Tibial nerve (tissue), 4 donors: ENCODE measurements at regions not wholly inside any gene's neighbourhood (a gene's known extent, or its start where the extent isn't known, plus 50 kb on each side); places are given as distances from the start of the nearest gene placed in this dataset.
"Not testable (repeated sequence)": the region's sequence is repeated elsewhere in the genome, so short reads cannot be mapped to it uniquely, and the experiment has no call there.

Source experiments
- DNase-seq, 2 donors: peaks; one replicate each; pipeline ENCODE4 v3.0.0-alpha.2; 2019; ENCODE audit warnings: low spot score in 2 of 2
- H3K27ac ChIP-seq, 4 donors: fragments of 200-600 bp; sonication (generic) in 3 of 4; one replicate each; pipeline ENCODE4 v1.5.1; 2017 to 2019; ENCODE audit warnings: mild to moderate bottlenecking in 1 of 4
- H3K27me3 ChIP-seq, 2 donors: fragments of 200-600 bp; sonication (generic) in 1 of 2; one replicate each; pipeline versions ENCODE4 v1.5.1 to v1.6.0; 2017 to 2019
- H3K36me3 ChIP-seq, 3 donors: fragments of 200-600 bp; sonication (generic); one replicate each; pipeline ENCODE4 v1.5.1; 2018 to 2019
- H3K4me1 ChIP-seq, 4 donors: fragments of 200-600 bp; sonication (generic) in 3 of 4; one replicate each; pipeline ENCODE4 v1.5.1; 2017 to 2019
- H3K4me3 ChIP-seq, 4 donors: fragments of 200-600 bp; sonication (generic) in 3 of 4; one replicate each; pipeline ENCODE4 v1.5.1; 2017 to 2019; ENCODE audit warnings: mild to moderate bottlenecking in 1 of 4, moderate library complexity in 1 of 4
- H3K9me3 ChIP-seq, 4 donors: fragments of 200-600 bp; sonication (generic) in 3 of 4; one replicate each; pipeline ENCODE4 v1.5.1; 2017 to 2019
- EP300 ChIP-seq, 2 donors: sonication (generic); formaldehyde crosslinking; IDR thresholded peaks; one replicate each; pipeline ENCODE4 v1.6.1; 2017; ENCODE audit warnings: antibody characterized with exemption in 2 of 2, mild to moderate bottlenecking in 1 of 2
- POLR2A ChIP-seq, 2 donors: fragments of 450-650 bp; IDR thresholded peaks; one replicate each; pipeline ENCODE4 v1.6.1; 2017; ENCODE audit warnings: antibody characterized with exemption in 2 of 2, mild to moderate bottlenecking in 2 of 2, moderate library complexity in 2 of 2
- WGBS, 2 donors: methylation state at CpG; one replicate each; pipeline ENCODE4 v1.1.5; 2018; 5-methylcytosine and 5-hydroxymethylcytosine counted together
- TF ChIP-seq, protein P1 (sequence below), 5 experiments: fragments of 200-600 bp in 3 of 5; fragments of 450-650 bp in 2 of 5; sonication (generic) in 3 of 5; IDR thresholded peaks; one replicate each; pipeline ENCODE4 v1.5.1; 2016 to 2019; ENCODE audit warnings: antibody characterized with exemption in 5 of 5, mild to moderate bottlenecking in 3 of 5, moderate library complexity in 2 of 5

DNA sequence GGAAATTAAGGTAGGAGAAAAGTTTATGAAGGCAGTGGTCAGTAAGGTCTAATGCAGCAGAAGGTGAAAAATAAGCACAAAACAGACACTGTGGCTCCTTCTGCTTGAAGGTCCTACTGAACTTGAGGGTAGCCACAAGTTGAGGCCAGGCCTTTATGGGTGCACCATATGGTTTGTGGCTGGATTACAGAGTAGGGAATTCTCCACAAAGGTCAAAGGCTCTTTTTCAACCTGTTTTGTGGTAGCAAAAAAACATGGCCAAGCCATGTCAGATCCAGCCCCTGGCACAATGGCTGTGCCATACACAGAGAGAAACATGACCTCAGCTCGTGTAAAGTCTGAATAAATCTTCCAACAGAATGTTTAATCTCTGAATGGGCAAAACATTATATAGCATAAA lies 214.0 kb downstream of the SATB1 start:
- Histone ChIP-seq H3K27ac (no peak overlapping the region), H3K4me1 (no peaks in the 10 kb centered on the region), H3K36me3 (no peaks in the 10 kb centered on the region), H3K27me3 (no peaks in the 10 kb centered on the region), H3K4me3 (no peak overlapping the region), H3K9me3 (no peaks in the 10 kb centered on the region)
- TF ChIP-seq EP300 (IDR thresholded peaks at IDR 0.05), result no peak
- TF ChIP-seq, protein P1, sequence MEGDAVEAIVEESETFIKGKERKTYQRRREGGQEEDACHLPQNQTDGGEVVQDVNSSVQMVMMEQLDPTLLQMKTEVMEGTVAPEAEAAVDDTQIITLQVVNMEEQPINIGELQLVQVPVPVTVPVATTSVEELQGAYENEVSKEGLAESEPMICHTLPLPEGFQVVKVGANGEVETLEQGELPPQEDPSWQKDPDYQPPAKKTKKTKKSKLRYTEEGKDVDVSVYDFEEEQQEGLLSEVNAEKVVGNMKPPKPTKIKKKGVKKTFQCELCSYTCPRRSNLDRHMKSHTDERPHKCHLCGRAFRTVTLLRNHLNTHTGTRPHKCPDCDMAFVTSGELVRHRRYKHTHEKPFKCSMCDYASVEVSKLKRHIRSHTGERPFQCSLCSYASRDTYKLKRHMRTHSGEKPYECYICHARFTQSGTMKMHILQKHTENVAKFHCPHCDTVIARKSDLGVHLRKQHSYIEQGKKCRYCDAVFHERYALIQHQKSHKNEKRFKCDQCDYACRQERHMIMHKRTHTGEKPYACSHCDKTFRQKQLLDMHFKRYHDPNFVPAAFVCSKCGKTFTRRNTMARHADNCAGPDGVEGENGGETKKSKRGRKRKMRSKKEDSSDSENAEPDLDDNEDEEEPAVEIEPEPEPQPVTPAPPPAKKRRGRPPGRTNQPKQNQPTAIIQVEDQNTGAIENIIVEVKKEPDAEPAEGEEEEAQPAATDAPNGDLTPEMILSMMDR (IDR thresholded peaks at IDR 0.05), result no peak
- no peak for TF ChIP-seq POLR2A (IDR thresholded peaks at IDR 0.05)
- 47 to 69% methylated on average over 1 of the region's 1 CpG for WGBS, 2 donors
- DNase-seq, result no peak

DNA sequence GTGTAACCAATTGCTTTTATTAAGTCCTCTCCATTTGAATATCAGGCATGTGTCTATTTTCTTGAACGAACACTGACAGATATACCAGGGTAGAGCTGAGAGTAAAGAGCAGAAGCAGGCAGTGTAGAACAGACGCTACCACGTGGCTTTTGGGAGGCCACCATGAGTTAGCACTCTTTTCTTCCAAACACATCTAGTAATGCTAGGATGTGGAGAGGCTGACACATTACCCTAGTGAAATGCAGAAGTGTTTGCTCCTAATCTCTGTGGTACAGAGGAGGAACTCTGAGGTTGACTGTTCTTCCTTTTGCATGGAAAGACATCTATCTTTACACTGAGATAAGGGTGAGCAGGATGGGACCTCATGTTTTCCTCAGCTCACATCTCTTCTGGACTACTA lies 216.3 kb downstream of the SATB1 start:
- no peaks in the 10 kb centered on the region for H3K4me1 ChIP-seq
- no peak overlapping the region for H3K4me3 ChIP-seq
- H3K27ac ChIP-seq, result no peak overlapping the region
- H3K27me3 ChIP-seq, result no peaks in the 10 kb centered on the region
- no peak for DNase-seq
- WGBS, 2 donors, result 72 to 80% methylated on average over 3 of the region's 3 CpGs
- TF ChIP-seq POLR2A (IDR thresholded peaks at IDR 0.05), result no peak
- TF ChIP-seq, protein P1 (IDR thresholded peaks at IDR 0.05), result no peak
- H3K36me3 ChIP-seq, result no peaks in the 10 kb centered on the region
- no peaks in the 10 kb centered on the region for H3K9me3 ChIP-seq

DNA sequence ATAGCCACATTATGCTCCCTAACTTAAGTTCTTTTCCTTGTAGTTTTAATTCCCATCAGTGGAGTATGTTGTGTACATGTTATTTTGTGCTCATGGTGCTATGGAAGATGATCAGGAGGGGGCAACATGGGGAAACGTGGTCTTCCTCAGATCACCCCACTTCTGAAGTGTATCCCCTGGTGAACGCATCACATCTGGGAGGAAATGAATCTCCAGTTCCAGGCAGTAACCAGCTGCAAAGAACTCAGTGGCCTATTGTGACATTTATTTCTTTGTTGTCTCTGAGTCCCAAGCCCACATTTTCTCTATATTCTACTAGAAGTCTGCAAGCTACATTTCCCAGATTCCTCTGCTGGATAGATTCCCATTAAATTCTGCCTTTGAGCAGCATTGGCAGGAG lies 217.0 kb downstream of the SATB1 start:
- no peaks in the 10 kb centered on the region for H3K36me3 ChIP-seq
- H3K4me3 ChIP-seq, result no peak overlapping the region
- 57 to 79% methylated on average over 2 of the region's 2 CpGs for WGBS, 2 donors
- no peaks in the 10 kb centered on the region for H3K9me3 ChIP-seq
- no peak overlapping the region for H3K27ac ChIP-seq
- TF ChIP-seq, protein P1 (IDR thresholded peaks at IDR 0.05), result no peak
- TF ChIP-seq EP300 (IDR thresholded peaks at IDR 0.05), result no peak
- no peak for TF ChIP-seq POLR2A (IDR thresholded peaks at IDR 0.05)
- H3K4me1 ChIP-seq, result no peaks in the 10 kb centered on the region
- H3K27me3 ChIP-seq, result no peaks in the 10 kb centered on the region
- DNase-seq, result no peak

DNA sequence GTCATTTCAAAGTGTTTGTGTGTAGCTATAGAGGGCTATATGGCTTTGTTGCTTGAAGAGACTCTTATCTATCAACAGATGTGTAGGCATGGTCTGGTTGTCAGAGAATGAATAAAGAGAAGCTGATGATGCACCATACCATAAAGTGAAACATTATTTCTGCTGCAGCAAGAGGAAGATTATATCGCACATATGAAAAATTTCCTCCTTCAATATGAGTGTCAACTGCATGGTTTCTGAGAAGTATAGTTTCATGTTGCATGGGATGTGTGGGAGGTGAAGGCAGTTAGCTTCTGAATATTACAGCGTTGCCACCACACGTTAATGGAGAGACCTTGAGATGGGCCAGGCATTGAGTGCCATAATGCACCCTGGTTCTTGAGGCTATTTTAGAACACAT lies 217.9 kb downstream of the SATB1 start:
- WGBS, 2 donors, result 85 to 90% methylated on average over 3 of the region's 3 CpGs
- H3K9me3 ChIP-seq, result no peaks in the 10 kb centered on the region
- H3K27me3 ChIP-seq, result no peaks in the 10 kb centered on the region
- DNase-seq, result no peak
- no peaks in the 10 kb centered on the region for H3K4me1 ChIP-seq
- no peak for TF ChIP-seq EP300 (IDR thresholded peaks at IDR 0.05)
- TF ChIP-seq POLR2A (IDR thresholded peaks at IDR 0.05), result no peak
- TF ChIP-seq, protein P1 (IDR thresholded peaks at IDR 0.05), result no peak
- no peaks in the 10 kb centered on the region for H3K36me3 ChIP-seq
- no peak overlapping the region for H3K27ac ChIP-seq
- H3K4me3 ChIP-seq, result no peak overlapping the region

DNA sequence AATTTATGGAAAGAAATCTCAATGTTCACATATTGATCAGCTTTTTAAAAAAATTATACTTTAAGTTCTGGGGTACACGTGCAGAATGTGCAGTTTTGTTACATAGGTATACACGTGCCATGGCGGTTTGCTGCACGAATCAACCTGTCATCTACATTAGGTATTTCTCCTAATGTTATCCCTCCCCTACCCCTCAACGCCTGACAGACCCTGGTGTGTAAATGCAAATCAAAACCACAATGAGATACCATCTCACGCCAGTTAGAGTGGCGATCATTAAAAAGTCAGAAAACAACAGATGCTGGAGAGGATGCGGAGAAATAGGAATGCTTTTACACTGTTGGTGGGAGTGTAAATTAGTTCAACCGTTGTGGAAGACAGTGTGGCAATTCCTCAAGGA lies 219.4 kb downstream of the SATB1 start:
- not testable (repeated sequence) for H3K4me1 ChIP-seq, H3K4me3 ChIP-seq, H3K9me3 ChIP-seq, H3K36me3 ChIP-seq, H3K27ac ChIP-seq, H3K27me3 ChIP-seq, DNase-seq
- 88 to 94% methylated on average over 9 of the region's 9 CpGs for WGBS, 2 donors

DNA sequence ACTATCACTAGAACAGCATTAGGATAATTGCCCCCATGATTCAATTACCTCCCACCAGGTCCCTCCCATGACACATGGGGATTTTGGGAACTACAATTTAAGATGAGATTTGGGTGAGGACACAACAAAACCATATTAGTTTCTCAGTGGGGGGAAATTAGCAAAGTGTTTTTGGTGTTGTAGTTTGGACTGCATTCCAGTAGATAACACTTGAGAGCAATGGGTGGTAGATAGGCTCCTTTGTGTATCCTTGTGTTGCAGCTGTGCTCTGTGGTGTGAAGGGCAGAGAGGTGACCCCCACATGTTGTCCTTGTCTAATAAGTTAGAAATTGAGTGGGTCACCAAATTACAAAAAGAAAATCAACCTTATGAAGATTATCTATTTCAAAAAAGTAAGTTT lies 223.8 kb downstream of the SATB1 start:
- Histone ChIP-seq H3K27ac (no peak overlapping the region), H3K4me1 (no peaks in the 10 kb centered on the region), H3K27me3 (no peaks in the 10 kb centered on the region), H3K36me3 (no peaks in the 10 kb centered on the region), H3K9me3 (peaks cover 0 to 18% (median 5%) of the 10 kb centered on the region in 4 donors), H3K4me3 (no peak overlapping the region)
- no peak for DNase-seq
- TF ChIP-seq EP300 (IDR thresholded peaks at IDR 0.05) (no peak), POLR2A (IDR thresholded peaks at IDR 0.05) (no peak)
- TF ChIP-seq, protein P1 (IDR thresholded peaks at IDR 0.05), result no peak
